Right lobe of liver (tissue), 6 donors: ENCODE measurements at regions not wholly inside any gene's neighbourhood (a gene's known extent, or its start where the extent isn't known, plus 50 kb on each side); places are given as distances from the start of the nearest gene placed in this dataset.

Source experiments
- ATAC-seq, 4 donors: fragments of 200-7000 bp; cut with Tn5 transposase; one replicate each; pipeline ENCODE4 v1.9.1; 2020; ENCODE audit warnings: mild to moderate bottlenecking in 4 of 4, moderate library complexity in 4 of 4
- DNase-seq, 3 donors: peaks; one replicate each; pipeline ENCODE4 v3.0.0-alpha.2; 2020
- H3K27ac ChIP-seq, 3 donors: fragments of 200-600 bp; one replicate each; pipeline ENCODE4 v1.8.0; 2022
- H3K27me3 ChIP-seq, 2 donors: fragments of 200-600 bp; one replicate each; pipeline ENCODE4 v1.8.0; 2022
- H3K36me3 ChIP-seq, 4 donors: fragments of 200-600 bp; sonication (generic) in 1 of 4; one replicate each; pipeline versions ENCODE4 v1.5.1 to v1.8.0; 2017 to 2022; ENCODE audit warnings: control low read depth in 1 of 4
- H3K4me1 ChIP-seq, 4 donors: fragments of 200-600 bp; sonication (generic) in 1 of 4; one replicate each; pipeline versions ENCODE4 v1.5.1 to v1.8.0; 2017 to 2022; ENCODE audit warnings: control low read depth in 1 of 4
- H3K4me3 ChIP-seq, 3 donors: fragments of 200-600 bp; one replicate each; pipeline ENCODE4 v1.8.0; 2022
- H3K9me3 ChIP-seq, 4 donors: fragments of 200-600 bp; sonication (generic) in 1 of 4; one replicate each; pipeline versions ENCODE4 v1.5.1 to v1.8.0; 2017 to 2022; ENCODE audit warnings: control low read depth in 1 of 4
- POLR2A ChIP-seq: fragments of 450-650 bp; IDR thresholded peaks from one replicate; pipeline ENCODE4 v1.6.1; 2017; ENCODE audit warnings: antibody characterized with exemption, mild to moderate bottlenecking
- WGBS: methylation state at CpG from one replicate; pipeline ENCODE4 v1.1.6; 2018; ENCODE audit warnings: low coverage, low lambda C conversion rate; ENCODE audit not compliant: insufficient coverage; ENCODE audit errors: missing lambda C conversion rate; 5-methylcytosine and 5-hydroxymethylcytosine counted together
- intact Hi-C, 2 donors: fragments of 100-400 bp; cut with DNase I; formaldehyde crosslinking; loops; one replicate each; pipeline versions ENCODE4 v1.11.2 to v1.14.1; 2022
- TF ChIP-seq, protein P1 (sequence below), 4 donors: fragments of 200-600 bp in 3 of 4; fragments of 450-650 bp in 1 of 4; IDR thresholded peaks; one replicate each; pipeline versions ENCODE4 v1.5.1 to v1.8.0; 2016 to 2022; ENCODE audit warnings: antibody characterized with exemption in 4 of 4, mild to moderate bottlenecking in 2 of 4
- donor health status: DM: no; HTN: yes; CAD: no.
- donor health status: DM: no; HTN: no; CAD: no.
- donor health status: DM: no; HTN: no; CAD: no.
- donor health status: DM: no; HTN: yes; CAD: no.
- donor health status: DM: no; HTN: yes; CAD: no.

DNA sequence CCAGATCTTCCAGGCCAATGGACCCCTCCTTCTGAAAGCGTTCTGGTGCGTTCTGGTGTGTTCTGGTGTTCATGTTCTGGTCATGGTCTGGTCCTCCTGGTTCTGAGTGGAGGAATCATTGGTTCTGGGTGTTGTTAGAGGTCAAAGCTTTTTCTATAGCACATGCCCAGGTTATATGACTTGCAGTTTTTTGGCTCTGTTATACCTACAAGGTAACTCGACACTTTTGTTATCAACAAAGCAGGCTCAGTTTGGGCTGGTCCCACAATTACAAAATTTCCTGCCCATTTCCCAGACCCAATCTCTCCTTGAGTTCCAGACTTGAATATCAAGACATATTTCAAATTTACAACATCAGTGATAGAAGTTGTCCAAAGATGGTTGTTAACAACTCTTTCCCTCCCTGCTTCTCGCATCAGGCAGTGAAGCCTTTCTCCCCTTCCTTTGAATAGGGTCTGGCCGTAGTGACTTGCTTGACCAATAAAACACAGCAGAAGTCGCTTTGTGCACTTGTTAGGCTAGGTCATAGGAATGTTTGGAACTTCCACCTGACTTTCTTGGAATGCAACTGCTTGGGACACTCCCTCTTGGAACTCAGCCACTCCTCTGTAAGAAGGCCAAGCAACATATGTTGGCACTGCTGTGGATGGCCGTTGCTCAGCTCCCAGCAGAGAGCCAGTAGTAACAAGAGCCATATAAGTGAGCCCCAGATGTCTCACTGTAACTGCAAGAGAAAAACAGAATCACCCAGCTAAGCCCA, 83.1 kb upstream of the STEAP1B start:
- peaks cover 0 to 4% (median 1%) of the 10 kb centered on the region in 4 donors for H3K4me1 ChIP-seq
- H3K36me3 ChIP-seq = no peaks in the 10 kb centered on the region
- intact Hi-C loops = no loop called here
- TF ChIP-seq, protein P1, sequence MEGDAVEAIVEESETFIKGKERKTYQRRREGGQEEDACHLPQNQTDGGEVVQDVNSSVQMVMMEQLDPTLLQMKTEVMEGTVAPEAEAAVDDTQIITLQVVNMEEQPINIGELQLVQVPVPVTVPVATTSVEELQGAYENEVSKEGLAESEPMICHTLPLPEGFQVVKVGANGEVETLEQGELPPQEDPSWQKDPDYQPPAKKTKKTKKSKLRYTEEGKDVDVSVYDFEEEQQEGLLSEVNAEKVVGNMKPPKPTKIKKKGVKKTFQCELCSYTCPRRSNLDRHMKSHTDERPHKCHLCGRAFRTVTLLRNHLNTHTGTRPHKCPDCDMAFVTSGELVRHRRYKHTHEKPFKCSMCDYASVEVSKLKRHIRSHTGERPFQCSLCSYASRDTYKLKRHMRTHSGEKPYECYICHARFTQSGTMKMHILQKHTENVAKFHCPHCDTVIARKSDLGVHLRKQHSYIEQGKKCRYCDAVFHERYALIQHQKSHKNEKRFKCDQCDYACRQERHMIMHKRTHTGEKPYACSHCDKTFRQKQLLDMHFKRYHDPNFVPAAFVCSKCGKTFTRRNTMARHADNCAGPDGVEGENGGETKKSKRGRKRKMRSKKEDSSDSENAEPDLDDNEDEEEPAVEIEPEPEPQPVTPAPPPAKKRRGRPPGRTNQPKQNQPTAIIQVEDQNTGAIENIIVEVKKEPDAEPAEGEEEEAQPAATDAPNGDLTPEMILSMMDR (IDR thresholded peaks at IDR 0.05) = no peak
- no peak for TF ChIP-seq POLR2A
- WGBS = 78% methylated on average over 4 of the region's 7 CpGs
- no peak overlapping the region for H3K27ac ChIP-seq
- H3K9me3 ChIP-seq = no peaks in the 10 kb centered on the region
- DNase-seq (no peak), ATAC-seq (no peak)
- no peak overlapping the region for H3K4me3 ChIP-seq
- H3K27me3 ChIP-seq = no peaks in the 10 kb centered on the region

DNA sequence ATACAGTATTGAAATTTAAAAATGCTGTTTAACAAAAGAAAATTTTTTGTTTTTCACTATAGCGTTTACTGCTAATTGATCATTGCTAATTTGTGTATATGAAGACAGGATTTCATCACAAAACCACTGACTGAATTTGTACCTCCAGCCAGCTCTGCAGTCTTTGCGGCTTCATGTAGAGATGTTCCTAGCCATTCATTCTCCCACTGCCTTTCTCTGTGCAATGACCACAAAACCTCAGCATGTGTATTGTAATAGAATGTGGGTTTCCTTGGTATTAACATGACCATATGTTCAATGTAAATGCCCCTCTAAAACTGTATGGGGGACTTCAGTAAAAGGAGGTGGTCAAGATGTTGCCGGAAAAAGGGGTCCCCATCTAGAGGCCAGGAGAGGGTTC, 81.1 kb upstream of the STEAP1B start:
- H3K36me3 ChIP-seq = no peaks in the 10 kb centered on the region
- ATAC-seq = no peak
- H3K9me3 ChIP-seq = no peaks in the 10 kb centered on the region
- peaks cover 0 to 19% (median 8%) of the 10 kb centered on the region in 4 donors for H3K4me1 ChIP-seq
- intact Hi-C loops = no loop called here
- no peak overlapping the region for H3K27ac ChIP-seq
- 58% methylated on average over 3 of the region's 3 CpGs for WGBS
- no peak for DNase-seq
- TF ChIP-seq, protein P1 (IDR thresholded peaks at IDR 0.05) = no peak
- TF ChIP-seq POLR2A = no peak
- H3K4me3 ChIP-seq = no peak overlapping the region
- no peaks in the 10 kb centered on the region for H3K27me3 ChIP-seq

DNA sequence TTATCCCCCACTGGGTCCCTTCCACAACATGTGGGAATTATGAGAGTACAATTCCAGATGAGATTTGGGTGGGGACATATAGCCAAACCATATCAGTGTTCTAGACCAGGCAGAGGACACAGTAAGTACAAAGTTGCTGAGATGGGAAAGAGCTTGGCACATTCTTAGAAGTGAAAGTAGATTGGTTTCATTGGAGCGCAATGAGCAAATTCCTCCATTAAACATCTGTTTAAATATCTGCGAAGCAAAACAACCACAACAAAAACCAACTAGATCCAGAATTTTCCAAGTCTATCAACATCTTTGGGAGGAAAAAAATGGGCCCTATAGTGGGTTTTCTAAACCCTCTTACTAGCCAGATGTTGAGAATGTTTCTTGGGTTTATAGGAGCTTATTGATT, 80.0 kb upstream of the STEAP1B start:
- DNase-seq = no peak
- Histone ChIP-seq H3K36me3 (no peaks in the 10 kb centered on the region), H3K27ac (no peak overlapping the region), H3K27me3 (no peaks in the 10 kb centered on the region), H3K9me3 (no peaks in the 10 kb centered on the region), H3K4me3 (no peak overlapping the region), H3K4me1 (peaks cover 0 to 19% (median 8%) of the 10 kb centered on the region in 4 donors)
- ATAC-seq = no peak
- 77% methylated on average over 2 of the region's 2 CpGs for WGBS
- TF ChIP-seq POLR2A = no peak
- TF ChIP-seq, protein P1 (IDR thresholded peaks at IDR 0.05) = no peak
- intact Hi-C loops = no loop called here

DNA sequence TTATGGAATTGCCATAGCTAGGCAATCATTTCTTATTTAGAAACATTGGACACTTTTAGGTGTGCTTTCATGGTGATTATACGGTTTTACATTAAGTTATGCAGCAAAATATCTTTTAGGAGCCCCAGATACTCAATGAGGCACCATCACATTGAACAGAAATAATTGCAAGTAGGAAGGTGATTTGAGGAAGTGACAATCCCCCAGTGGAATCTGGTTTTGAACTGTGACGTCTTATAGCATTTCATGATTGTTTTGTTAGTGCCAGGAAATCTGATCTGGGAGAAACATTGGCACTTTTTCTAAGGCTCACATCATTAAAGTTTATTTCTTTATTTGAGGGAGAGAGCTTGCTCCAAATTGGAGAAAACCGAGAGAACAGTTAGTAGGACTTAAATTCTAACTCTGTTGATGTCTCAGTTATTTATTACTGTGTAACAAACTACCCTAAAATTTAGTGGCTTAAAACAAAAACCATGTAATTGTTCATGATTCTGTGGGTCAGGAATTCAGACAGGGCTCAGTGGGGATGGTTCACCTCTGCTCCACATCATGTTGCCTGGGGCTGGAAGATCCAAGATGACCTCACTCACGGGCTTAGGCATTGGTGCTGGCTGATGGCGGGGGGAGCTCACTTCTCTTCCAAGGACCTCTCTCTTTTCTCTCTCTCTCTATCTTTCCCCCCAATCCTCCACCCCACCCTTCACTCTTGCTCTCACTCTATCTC, 78.2 kb upstream of the STEAP1B start:
- Histone ChIP-seq H3K27me3 (no peaks in the 10 kb centered on the region), H3K4me1 (peaks cover 0 to 19% (median 8%) of the 10 kb centered on the region in 4 donors), H3K27ac (peak overlapping the region in 2 of 3 donors; percentile 23 to 38), H3K36me3 (no peaks in the 10 kb centered on the region), H3K9me3 (no peaks in the 10 kb centered on the region), H3K4me3 (no peak overlapping the region)
- intact Hi-C loops = no loop called here
- TF ChIP-seq, protein P1 (IDR thresholded peaks at IDR 0.05) = no peak
- TF ChIP-seq POLR2A = no peak
- DNase-seq = no peak
- peak in 3 of 4 donors; percentile 9 to 33 (median 11) for ATAC-seq
- WGBS = 47% methylated on average over 4 of the region's 5 CpGs
